ENCODE measurements at regions not wholly inside any gene's neighbourhood (a gene's known extent, or its start where the extent isn't known, plus 50 kb on each side); places are given as distances from the start of the nearest gene placed in this dataset.

GRCh38 chr14:65238456-65238855 is 136.1 kb upstream of the MAX start:
- H3K27ac Mint-ChIP-seq = peak overlapping the region; percentile 45
- peaks cover 29% of the 10 kb centered on the region for H3K4me1 Mint-ChIP-seq
- no peaks in the 10 kb centered on the region for H3K27me3 Mint-ChIP-seq (ENCODE audit: low read depth)
- H3K36me3 Mint-ChIP-seq = peaks cover 6% of the 10 kb centered on the region
- DNase-seq (ENCODE audit: low spot score in 2 of 2, unreplicated experiment in 2 of 2) = no peak
- H3K4me3 Mint-ChIP-seq = no peak overlapping the region
- TF ChIP-seq CTCF (IDR thresholded peaks at IDR 0.05; ENCODE audit: unreplicated experiment) = no peak
- peaks cover 15% of the 10 kb centered on the region for H3K9me3 Mint-ChIP-seq

- H3K4me1 Mint-ChIP-seq = peaks cover 29% of the 10 kb centered on the region
- H3K27ac Mint-ChIP-seq = no peak overlapping the region
- no peak overlapping the region for H3K4me3 Mint-ChIP-seq
- no peak for TF ChIP-seq CTCF (IDR thresholded peaks at IDR 0.05; ENCODE audit: unreplicated experiment)
- peaks cover 7% of the 10 kb centered on the region for H3K9me3 Mint-ChIP-seq
- no peak for DNase-seq (ENCODE audit: low spot score in 2 of 2, unreplicated experiment in 2 of 2)
- peaks cover 6% of the 10 kb centered on the region for H3K36me3 Mint-ChIP-seq
- H3K27me3 Mint-ChIP-seq (ENCODE audit: low read depth) = no peaks in the 10 kb centered on the region
These were observed 137.0 kb upstream of the MAX start for GRCh38 chr14:65239143-65239937.

- Mint-ChIP-seq H3K9me3 (peaks cover 6% of the 10 kb centered on the region), H3K4me1 (peaks cover 29% of the 10 kb centered on the region), H3K36me3 (peaks cover 6% of the 10 kb centered on the region), H3K4me3 (no peak overlapping the region), H3K27me3 (ENCODE audit: low read depth) (no peaks in the 10 kb centered on the region), H3K27ac (no peak overlapping the region)
- no peak for TF ChIP-seq CTCF (IDR thresholded peaks at IDR 0.05; ENCODE audit: unreplicated experiment)
- no peak for DNase-seq (ENCODE audit: low spot score in 2 of 2, unreplicated experiment in 2 of 2)
These were observed 137.6 kb upstream of the MAX start for GRCh38 chr14:65239938-65240296.

GRCh38 chr14:65241125-65241752 is 138.9 kb upstream of the MAX start:
- no peak overlapping the region for H3K4me3 Mint-ChIP-seq
- no peak for TF ChIP-seq CTCF (IDR thresholded peaks at IDR 0.05; ENCODE audit: unreplicated experiment)
- peaks cover 29% of the 10 kb centered on the region for H3K4me1 Mint-ChIP-seq
- H3K36me3 Mint-ChIP-seq = no peaks in the 10 kb centered on the region
- no peaks in the 10 kb centered on the region for H3K27me3 Mint-ChIP-seq (ENCODE audit: low read depth)
- H3K9me3 Mint-ChIP-seq = no peaks in the 10 kb centered on the region
- no peak overlapping the region for H3K27ac Mint-ChIP-seq
- no peak for DNase-seq (ENCODE audit: low spot score in 2 of 2, unreplicated experiment in 2 of 2)

- DNase-seq (ENCODE audit: low spot score in 2 of 2, unreplicated experiment in 2 of 2) = no peak
- H3K9me3 Mint-ChIP-seq = peaks cover 4% of the 10 kb centered on the region
- H3K4me1 Mint-ChIP-seq = peaks cover 19% of the 10 kb centered on the region
- H3K27ac Mint-ChIP-seq = no peak overlapping the region
- H3K36me3 Mint-ChIP-seq = no peaks in the 10 kb centered on the region
- no peak overlapping the region for H3K4me3 Mint-ChIP-seq
- no peak for TF ChIP-seq CTCF (IDR thresholded peaks at IDR 0.05; ENCODE audit: unreplicated experiment)
- no peaks in the 10 kb centered on the region for H3K27me3 Mint-ChIP-seq (ENCODE audit: low read depth)
These were observed 140.4 kb upstream of the MAX start for GRCh38 chr14:65242732-65243134.

Measured in mesothelial cell of epicardium (in vitro differentiated cells).